ENCODE measurements at regions not wholly inside any gene's neighbourhood (a gene's known extent, or its start where the extent isn't known, plus 50 kb on each side); places are given as distances from the start of the nearest gene placed in this dataset.

GRCh38 chr2:225328192-225328591, 71.3 kb upstream of the NYAP2 start:
- TF ChIP-seq CTCF (IDR thresholded peaks at IDR 0.05) (no peak), EP300 (IDR thresholded peaks at IDR 0.05) (no peak)

All from suprapubic skin (tissue), 3 donors.